ENCODE measurements at regions not wholly inside any gene's neighbourhood (a gene's known extent, or its start where the extent isn't known, plus 50 kb on each side); places are given as distances from the start of the nearest gene placed in this dataset.

DNA sequence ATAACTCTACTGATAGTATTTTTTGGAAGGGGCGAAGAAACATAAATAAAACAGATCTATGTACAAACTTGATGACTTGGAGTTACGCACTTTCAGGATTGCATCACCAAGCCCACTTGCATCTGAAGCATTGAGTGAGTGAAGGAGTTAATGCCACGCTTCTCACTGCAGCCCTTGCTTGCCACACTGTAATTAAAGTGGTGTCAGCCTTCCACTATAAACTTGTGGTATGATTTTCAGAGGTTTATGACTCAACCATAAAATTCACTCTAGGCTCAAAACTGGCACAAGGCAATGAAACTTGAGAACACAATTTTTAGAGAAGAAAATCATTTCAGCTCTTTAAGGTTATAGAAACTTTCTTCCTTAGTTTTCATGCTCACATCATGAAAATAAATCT lies 93.9 kb upstream of the PRMT6 start:
- DNase-seq (ENCODE audit: insufficient read length, low spot score) = no peak
- peak; percentile 33 for FAIRE-seq
- TF ChIP-seq TAF1 (IDR thresholded peaks at IDR 0.05; ENCODE audit: low read depth, low read length) (no peak), PAX5 (IDR thresholded peaks at IDR 0.05; ENCODE audit: insufficient read depth, low read length, severe bottlenecking) (no peak), POLR2A (IDR thresholded peaks at IDR 0.05; ENCODE audit: low read depth, low read length) (no peak), POLR2AphosphoS5 (IDR thresholded peaks at IDR 0.05; ENCODE audit: low read depth, low read length) (no peak)

DNA sequence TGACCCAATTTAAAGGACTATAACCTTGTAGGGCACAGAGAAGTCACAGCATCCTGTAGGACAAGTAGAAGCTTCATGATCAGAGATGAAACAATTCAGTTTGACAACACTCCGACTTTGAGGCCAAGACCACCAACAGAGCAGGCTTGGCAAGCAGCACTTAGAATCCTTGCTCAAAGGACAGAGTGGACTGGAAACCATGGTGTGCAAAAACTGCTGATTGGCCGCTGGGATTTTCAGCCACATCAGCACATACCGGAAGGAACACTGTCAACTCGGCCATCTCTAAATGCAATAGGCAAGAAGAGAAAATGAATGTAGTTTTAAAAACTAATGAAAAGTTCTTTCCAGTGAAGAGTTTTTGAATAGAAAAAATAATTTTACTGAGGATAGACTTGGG lies 92.0 kb upstream of the PRMT6 start:
- FAIRE-seq = no peak
- DNase-seq (ENCODE audit: insufficient read length, low spot score) = no peak
- TF ChIP-seq PAX5 (IDR thresholded peaks at IDR 0.05; ENCODE audit: insufficient read depth, low read length, severe bottlenecking) (no peak), SPI1 (IDR thresholded peaks at IDR 0.05; ENCODE audit: low read depth, low read length) (no peak), POLR2A (IDR thresholded peaks at IDR 0.05; ENCODE audit: low read depth, low read length) (no peak), POLR2AphosphoS5 (IDR thresholded peaks at IDR 0.05; ENCODE audit: low read depth, low read length) (no peak), POU2F2 (IDR thresholded peaks at IDR 0.05; ENCODE audit: low read depth, low read length) (no peak), TAF1 (IDR thresholded peaks at IDR 0.05; ENCODE audit: low read depth, low read length) (no peak)

DNA sequence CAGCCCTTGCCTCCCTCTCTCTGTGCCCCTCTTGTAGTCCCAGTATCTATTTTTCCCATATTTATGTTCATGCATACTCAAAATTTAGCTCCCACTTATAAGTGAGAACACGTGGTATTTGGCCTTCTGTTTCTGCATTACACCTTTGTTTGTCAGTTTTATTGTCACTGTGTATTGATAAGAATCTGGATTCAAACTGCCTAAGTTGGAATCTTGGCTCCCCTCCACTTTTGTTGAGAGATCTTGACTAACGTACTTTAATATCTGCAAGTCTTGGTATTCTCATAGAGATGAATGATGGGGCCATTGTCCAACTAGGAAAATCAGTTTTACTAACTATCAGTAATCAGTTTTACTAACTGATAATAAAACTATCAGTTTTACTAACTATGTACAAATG lies 87.8 kb upstream of the PRMT6 start:
- TF ChIP-seq SPI1 (IDR thresholded peaks at IDR 0.05; ENCODE audit: low read depth, low read length) (no peak), POU2F2 (IDR thresholded peaks at IDR 0.05; ENCODE audit: low read depth, low read length) (no peak), TAF1 (IDR thresholded peaks at IDR 0.05; ENCODE audit: low read depth, low read length) (no peak), POLR2AphosphoS5 (IDR thresholded peaks at IDR 0.05; ENCODE audit: low read depth, low read length) (no peak), POLR2A (IDR thresholded peaks at IDR 0.05; ENCODE audit: low read depth, low read length) (no peak), PAX5 (IDR thresholded peaks at IDR 0.05; ENCODE audit: insufficient read depth, low read length, severe bottlenecking) (no peak)
- DNase-seq (ENCODE audit: insufficient read length, low spot score) (no peak), FAIRE-seq (no peak)

DNA sequence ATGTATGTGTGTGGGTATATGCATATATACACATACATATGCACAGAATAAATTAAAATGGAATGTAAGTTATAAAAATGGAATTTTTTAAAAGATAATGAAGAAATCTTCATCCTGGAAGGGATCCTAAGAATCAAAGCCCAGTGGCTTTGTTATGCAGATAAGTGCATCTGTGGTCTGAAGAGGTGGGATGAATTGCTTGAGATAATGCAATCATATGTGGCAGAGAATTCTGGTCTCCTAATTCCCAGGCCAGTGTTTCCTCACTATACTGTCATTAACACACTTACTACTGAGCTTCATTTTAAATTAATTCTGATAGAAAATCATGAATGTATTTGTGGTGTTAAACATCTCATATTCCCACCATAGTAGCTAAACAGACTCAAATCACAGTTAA lies 86.7 kb upstream of the PRMT6 start:
- FAIRE-seq (no peak), DNase-seq (ENCODE audit: insufficient read length, low spot score) (no peak)
- TF ChIP-seq PAX5 (IDR thresholded peaks at IDR 0.05; ENCODE audit: insufficient read depth, low read length, severe bottlenecking) (no peak), POLR2AphosphoS5 (IDR thresholded peaks at IDR 0.05; ENCODE audit: low read depth, low read length) (no peak), POLR2A (IDR thresholded peaks at IDR 0.05; ENCODE audit: low read depth, low read length) (no peak), POU2F2 (IDR thresholded peaks at IDR 0.05; ENCODE audit: low read depth, low read length) (no peak), SPI1 (IDR thresholded peaks at IDR 0.05; ENCODE audit: low read depth, low read length) (no peak), TAF1 (IDR thresholded peaks at IDR 0.05; ENCODE audit: low read depth, low read length) (no peak)

DNA sequence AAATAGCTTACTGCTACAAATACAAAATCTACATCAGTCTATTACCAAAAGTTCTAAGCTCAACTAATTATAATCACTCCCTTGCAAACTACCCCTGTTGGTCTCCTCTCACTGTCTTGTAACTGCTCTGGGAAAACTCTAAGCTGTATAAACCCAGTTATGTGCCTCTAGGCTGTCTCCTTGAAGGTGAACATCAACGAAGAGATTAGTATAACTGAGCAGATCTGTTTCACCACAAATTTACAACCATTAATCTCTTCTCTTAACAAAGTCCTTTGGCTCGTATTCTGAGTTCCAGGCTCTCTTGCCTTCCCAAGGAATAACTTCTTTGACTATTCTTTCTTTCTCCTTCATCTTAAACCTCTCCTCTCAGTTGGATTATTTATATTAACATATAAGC lies 84.4 kb upstream of the PRMT6 start:
- DNase-seq (ENCODE audit: insufficient read length, low spot score) (no peak), FAIRE-seq (no peak)
- TF ChIP-seq POU2F2 (IDR thresholded peaks at IDR 0.05; ENCODE audit: low read depth, low read length) (no peak), TAF1 (IDR thresholded peaks at IDR 0.05; ENCODE audit: low read depth, low read length) (no peak), POLR2AphosphoS5 (IDR thresholded peaks at IDR 0.05; ENCODE audit: low read depth, low read length) (no peak), SPI1 (IDR thresholded peaks at IDR 0.05; ENCODE audit: low read depth, low read length) (no peak), PAX5 (IDR thresholded peaks at IDR 0.05; ENCODE audit: insufficient read depth, low read length, severe bottlenecking) (no peak), POLR2A (IDR thresholded peaks at IDR 0.05; ENCODE audit: low read depth, low read length) (no peak)

DNA sequence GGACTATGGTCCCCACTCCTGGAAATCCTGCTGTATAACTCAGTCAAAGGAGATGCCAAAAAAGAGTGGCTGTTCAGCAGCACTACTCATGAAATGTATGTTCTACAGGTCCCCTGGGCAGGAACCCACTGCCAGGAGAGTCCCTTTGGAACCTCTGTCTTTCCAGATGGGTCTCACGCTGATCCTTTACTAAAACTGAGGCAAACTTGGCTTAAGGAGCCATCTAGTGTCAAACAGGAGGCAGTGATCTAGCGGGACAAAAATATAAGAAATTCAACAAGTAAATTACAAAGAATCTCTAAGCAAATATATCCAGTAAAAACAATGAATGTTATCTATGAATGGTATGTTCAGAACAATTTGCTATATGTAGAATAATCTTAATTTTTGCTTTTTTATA lies 80.5 kb upstream of the PRMT6 start:
- TF ChIP-seq TAF1 (IDR thresholded peaks at IDR 0.05; ENCODE audit: low read depth, low read length) (no peak), SPI1 (IDR thresholded peaks at IDR 0.05; ENCODE audit: low read depth, low read length) (no peak), POLR2A (IDR thresholded peaks at IDR 0.05; ENCODE audit: low read depth, low read length) (no peak), PAX5 (IDR thresholded peaks at IDR 0.05; ENCODE audit: insufficient read depth, low read length, severe bottlenecking) (no peak), POU2F2 (IDR thresholded peaks at IDR 0.05; ENCODE audit: low read depth, low read length) (no peak), POLR2AphosphoS5 (IDR thresholded peaks at IDR 0.05; ENCODE audit: low read depth, low read length) (no peak)
- FAIRE-seq (no peak), DNase-seq (ENCODE audit: insufficient read length, low spot score) (no peak)

DNA sequence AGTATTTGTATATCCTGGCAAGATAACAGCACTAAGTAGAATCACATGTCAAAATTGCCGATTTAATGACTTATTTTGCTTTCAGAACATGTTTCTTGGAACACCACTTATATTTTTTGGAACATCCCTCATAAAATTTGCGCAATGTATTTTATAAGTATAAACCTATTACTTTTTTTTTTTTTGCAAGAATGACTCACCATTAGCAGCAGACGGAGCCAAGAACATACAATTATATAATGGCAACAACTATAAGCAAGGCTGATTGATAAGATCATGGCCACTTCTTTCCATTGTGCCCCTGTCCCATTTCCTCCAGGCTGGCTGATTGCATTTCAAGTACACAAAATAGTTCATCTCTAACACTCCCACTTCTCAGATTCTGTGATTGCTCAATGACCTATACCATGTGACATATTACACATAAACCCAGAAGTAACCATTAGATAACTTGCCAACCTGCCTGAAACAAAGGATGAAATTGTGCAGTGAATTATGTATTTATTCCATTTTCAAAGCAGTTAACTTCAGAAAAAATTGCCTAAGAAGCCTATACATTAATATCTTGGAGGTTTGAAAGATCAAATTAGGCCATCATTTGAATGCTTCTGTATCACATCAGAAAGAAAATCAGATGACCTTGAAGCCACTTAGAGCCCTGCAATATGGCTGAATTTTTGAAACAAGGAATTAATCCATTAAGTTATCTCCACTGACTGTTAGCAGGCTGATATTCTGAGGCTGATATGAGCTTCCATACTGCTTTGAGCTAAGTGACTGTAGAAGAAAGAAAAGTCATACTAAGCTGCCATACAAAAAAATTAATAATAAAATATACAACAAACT lies 77.8 kb upstream of the PRMT6 start:
- TF ChIP-seq SPI1 (IDR thresholded peaks at IDR 0.05; ENCODE audit: low read depth, low read length) (no peak), TAF1 (IDR thresholded peaks at IDR 0.05; ENCODE audit: low read depth, low read length) (no peak), PAX5 (IDR thresholded peaks at IDR 0.05; ENCODE audit: insufficient read depth, low read length, severe bottlenecking) (no peak), POLR2AphosphoS5 (IDR thresholded peaks at IDR 0.05; ENCODE audit: low read depth, low read length) (no peak), POU2F2 (IDR thresholded peaks at IDR 0.05; ENCODE audit: low read depth, low read length) (no peak)
- FAIRE-seq = no peak
- no peak for DNase-seq (ENCODE audit: insufficient read length, low spot score)

DNA sequence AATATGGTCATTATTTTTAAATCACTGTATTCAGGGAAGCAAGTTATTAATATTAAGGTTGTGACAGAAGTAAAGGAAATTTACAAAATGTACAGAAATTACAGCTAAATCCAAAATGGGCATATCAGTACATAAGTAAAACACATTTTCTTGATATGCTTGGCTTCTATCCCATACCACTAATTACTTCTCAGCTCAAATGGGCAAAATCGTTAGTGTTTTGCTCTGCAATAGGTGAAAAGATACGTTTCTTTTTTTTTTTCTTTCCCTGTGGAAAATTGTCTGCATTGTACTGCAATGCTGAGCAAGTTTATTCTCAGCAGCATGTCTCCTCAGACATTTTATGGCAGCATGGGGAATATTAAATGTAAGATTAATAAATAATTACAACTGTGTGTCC lies 77.1 kb upstream of the PRMT6 start:
- no peak for DNase-seq (ENCODE audit: insufficient read length, low spot score)
- TF ChIP-seq TAF1 (IDR thresholded peaks at IDR 0.05; ENCODE audit: low read depth, low read length) (no peak), POLR2A (IDR thresholded peaks at IDR 0.05; ENCODE audit: low read depth, low read length) (no peak), SPI1 (IDR thresholded peaks at IDR 0.05; ENCODE audit: low read depth, low read length) (no peak)
- FAIRE-seq = no peak

DNA sequence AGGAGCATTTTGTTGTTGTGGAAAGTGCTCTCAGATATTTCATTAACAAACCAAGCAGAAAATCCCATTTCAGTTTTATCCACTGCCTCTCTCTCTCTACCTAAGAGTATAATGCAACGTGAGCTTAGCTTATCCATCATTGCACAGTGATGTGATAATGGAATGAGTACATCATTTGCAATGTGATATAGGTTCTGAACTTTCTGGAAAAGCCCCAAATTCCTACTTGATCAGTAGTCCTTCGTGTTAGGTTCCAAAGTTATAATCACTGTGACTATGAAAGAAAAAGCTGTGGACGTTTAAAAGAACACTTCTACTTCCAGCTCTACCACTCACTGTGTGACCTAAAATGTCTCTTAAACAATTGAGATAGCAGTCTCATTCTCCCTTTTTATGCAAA lies 76.4 kb upstream of the PRMT6 start:
- FAIRE-seq (no peak), DNase-seq (ENCODE audit: insufficient read length, low spot score) (no peak)
- TF ChIP-seq POLR2AphosphoS5 (IDR thresholded peaks at IDR 0.05; ENCODE audit: low read depth, low read length) (no peak), POLR2A (IDR thresholded peaks at IDR 0.05; ENCODE audit: low read depth, low read length) (no peak), SPI1 (IDR thresholded peaks at IDR 0.05; ENCODE audit: low read depth, low read length) (no peak), TAF1 (IDR thresholded peaks at IDR 0.05; ENCODE audit: low read depth, low read length) (no peak), POU2F2 (IDR thresholded peaks at IDR 0.05; ENCODE audit: low read depth, low read length) (no peak), PAX5 (IDR thresholded peaks at IDR 0.05; ENCODE audit: insufficient read depth, low read length, severe bottlenecking) (no peak)

DNA sequence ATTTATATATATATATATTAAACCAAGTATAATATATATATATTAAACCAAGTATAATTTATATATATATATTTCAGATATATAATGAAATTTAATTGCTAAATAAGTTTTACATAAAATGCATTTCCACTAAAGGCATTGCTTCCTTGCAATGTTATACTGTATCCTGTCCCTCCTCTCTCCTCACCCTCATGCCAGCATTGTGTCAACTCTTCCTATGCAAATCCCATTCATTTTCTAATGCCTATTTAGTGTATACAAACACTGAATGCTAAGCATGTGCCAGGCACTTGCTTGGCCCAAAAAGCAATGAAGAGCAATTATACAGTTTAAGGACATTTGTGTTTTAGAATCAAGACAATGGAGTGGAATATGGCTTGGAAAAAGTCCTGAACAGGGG lies 71.7 kb upstream of the PRMT6 start:
- no peak for TF ChIP-seq POLR2A (IDR thresholded peaks at IDR 0.05; ENCODE audit: low read depth, low read length)
- no peak for TF ChIP-seq PAX5 (IDR thresholded peaks at IDR 0.05; ENCODE audit: insufficient read depth, low read length, severe bottlenecking)
- no peak for TF ChIP-seq SPI1 (IDR thresholded peaks at IDR 0.05; ENCODE audit: low read depth, low read length)
- no peak for TF ChIP-seq POU2F2 (IDR thresholded peaks at IDR 0.05; ENCODE audit: low read depth, low read length)
- TF ChIP-seq TAF1 (IDR thresholded peaks at IDR 0.05; ENCODE audit: low read depth, low read length) = no peak
- TF ChIP-seq POLR2AphosphoS5 (IDR thresholded peaks at IDR 0.05; ENCODE audit: low read depth, low read length) = no peak
- DNase-seq (ENCODE audit: insufficient read length, low spot score) (no peak), FAIRE-seq (no peak)
